Omental fat pad (tissue), 3 donors: ENCODE measurements at regions not wholly inside any gene's neighbourhood (a gene's known extent, or its start where the extent isn't known, plus 50 kb on each side); places are given as distances from the start of the nearest gene placed in this dataset.

Experiments
- ATAC-seq: fragments of 150-250 bp; one replicate; pipeline ENCODE4 v1.9.1; 2016; ENCODE audit warnings: mild to moderate bottlenecking, moderate library complexity; ENCODE audit not compliant: low FRiP score
- DNase-seq: peaks from one replicate; pipeline ENCODE4 v3.0.0-alpha.2; 2019; ENCODE audit warnings: low spot score
- TF ChIP-seq, protein P1 (sequence below), 3 donors: fragments of 450-650 bp; IDR thresholded peaks; one replicate each; pipeline ENCODE4 v1.5.1; 2016 to 2017; ENCODE audit warnings: antibody characterized with exemption in 3 of 3, mild to moderate bottlenecking in 3 of 3, moderate library complexity in 2 of 3

DNA sequence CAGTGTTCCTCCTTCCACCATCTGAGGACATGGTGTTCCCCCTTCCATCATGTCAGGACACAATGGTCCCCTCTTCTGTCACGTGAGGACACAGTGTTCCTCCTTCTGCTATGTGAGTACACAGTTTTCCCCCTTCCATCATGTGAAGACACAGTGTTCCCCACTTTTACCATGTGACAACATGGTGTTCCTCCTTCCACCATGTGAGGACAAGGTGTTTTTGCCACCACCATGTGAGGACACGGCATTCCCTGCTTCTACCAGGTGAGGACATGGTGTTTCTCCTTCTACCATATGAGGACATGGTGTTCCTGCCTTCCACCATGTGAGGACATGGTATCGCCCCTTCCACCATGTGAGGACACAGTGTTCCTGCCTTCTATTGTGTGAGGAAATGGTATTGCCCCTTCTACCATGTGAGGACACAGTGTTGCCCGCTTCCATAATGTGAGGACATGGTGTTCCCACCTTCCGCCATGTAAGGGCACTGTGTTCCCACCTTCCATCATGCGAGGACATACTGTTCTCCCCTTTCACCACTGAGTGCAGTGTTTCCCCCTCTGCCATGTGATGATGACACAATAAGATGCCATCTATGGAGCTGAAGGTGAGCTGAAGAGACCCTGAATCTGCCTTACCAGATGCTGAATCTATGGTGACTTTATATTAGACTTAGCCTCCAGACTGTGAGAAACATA, 132.3 kb downstream of the FCRL5 start:
- DNase-seq: no peak
- TF ChIP-seq, protein P1, sequence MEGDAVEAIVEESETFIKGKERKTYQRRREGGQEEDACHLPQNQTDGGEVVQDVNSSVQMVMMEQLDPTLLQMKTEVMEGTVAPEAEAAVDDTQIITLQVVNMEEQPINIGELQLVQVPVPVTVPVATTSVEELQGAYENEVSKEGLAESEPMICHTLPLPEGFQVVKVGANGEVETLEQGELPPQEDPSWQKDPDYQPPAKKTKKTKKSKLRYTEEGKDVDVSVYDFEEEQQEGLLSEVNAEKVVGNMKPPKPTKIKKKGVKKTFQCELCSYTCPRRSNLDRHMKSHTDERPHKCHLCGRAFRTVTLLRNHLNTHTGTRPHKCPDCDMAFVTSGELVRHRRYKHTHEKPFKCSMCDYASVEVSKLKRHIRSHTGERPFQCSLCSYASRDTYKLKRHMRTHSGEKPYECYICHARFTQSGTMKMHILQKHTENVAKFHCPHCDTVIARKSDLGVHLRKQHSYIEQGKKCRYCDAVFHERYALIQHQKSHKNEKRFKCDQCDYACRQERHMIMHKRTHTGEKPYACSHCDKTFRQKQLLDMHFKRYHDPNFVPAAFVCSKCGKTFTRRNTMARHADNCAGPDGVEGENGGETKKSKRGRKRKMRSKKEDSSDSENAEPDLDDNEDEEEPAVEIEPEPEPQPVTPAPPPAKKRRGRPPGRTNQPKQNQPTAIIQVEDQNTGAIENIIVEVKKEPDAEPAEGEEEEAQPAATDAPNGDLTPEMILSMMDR (IDR thresholded peaks at IDR 0.05): no peak
- no peak for ATAC-seq

DNA sequence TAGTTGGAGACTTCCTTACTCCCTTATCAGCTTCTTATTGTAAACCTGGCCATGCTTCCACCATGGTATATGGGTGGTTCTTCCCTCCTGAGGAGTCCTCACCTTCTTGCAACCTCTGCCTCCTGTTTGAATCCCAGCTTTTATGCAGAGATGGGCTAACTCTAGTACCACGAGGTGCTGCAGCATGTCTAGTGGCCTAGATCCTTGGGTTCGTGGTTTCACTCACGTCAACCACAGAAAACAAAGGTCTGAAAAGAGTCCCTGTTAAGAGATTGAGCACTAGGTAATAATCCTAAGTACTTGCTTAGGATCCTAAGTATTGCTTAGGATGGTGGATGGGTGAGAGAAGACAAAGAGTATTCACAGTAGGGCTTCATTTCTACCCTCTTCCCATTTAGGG, 133.7 kb downstream of the FCRL5 start:
- TF ChIP-seq, protein P1 (IDR thresholded peaks at IDR 0.05): no peak
- no peak for DNase-seq
- ATAC-seq: no peak

DNA sequence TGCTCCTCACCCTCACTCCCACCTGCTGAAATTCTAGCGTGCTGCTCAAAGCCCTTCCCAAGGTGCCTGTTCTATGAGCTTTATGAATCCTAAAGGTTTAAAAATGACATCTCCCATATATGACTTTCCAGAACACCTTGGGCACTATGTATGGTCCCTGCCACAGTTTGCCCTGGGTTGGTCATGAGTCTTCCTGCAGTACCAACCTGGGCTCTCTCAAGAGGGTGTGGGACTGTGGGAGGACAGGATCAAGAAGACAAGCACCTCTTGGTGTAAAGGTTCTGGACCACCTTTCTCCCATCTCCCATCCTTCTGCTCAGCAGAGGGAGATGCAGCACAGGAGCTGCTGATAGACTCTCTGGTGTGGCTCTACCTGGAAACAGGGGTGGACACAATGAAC, 134.1 kb downstream of the FCRL5 start:
- ATAC-seq (no peak), DNase-seq (no peak)
- TF ChIP-seq, protein P1 (IDR thresholded peaks at IDR 0.05): no peak

DNA sequence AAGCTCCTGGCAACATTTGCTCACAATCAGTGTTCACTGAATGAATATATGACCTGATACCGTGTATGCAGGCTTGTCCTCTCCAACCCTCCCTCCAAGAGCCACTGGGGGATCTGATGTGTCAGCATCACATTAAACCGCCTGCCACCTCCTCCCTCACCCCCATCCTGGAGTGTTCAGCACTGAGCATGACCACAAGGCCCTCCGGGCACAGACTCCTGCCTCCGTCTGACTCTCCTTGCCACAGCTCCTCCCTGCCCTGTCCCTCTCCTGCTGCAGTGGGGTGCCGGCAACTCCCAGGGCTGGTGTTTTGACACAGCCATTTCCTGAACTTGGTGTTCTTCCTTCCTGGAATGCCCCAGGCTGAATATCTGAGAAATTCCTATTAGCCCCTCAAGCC, 136.7 kb downstream of the FCRL5 start:
- no peak for ATAC-seq
- TF ChIP-seq, protein P1 (IDR thresholded peaks at IDR 0.05): no peak
- no peak for DNase-seq

DNA sequence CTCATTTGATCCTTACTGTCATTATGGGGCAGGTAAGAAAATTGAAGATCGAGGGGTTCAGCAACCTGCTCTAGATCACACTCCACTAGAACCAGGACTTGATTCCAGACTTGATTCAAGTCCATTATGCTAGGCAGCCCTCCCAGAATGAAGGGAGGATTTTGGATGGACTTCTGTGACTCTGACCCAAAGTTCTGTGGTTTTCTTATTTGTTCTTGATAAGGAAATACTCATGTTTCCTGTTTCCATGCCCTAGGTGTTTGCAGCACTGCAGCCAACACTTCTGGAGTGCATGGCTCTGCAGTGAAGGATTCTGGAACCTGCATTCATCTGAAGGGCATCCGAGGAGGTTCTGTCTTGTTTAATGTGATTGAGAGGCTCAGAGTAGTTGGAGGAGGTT, 140.0 kb downstream of the FCRL5 start:
- DNase-seq (no peak), ATAC-seq (no peak)
- TF ChIP-seq, protein P1 (IDR thresholded peaks at IDR 0.05): no peak

DNA sequence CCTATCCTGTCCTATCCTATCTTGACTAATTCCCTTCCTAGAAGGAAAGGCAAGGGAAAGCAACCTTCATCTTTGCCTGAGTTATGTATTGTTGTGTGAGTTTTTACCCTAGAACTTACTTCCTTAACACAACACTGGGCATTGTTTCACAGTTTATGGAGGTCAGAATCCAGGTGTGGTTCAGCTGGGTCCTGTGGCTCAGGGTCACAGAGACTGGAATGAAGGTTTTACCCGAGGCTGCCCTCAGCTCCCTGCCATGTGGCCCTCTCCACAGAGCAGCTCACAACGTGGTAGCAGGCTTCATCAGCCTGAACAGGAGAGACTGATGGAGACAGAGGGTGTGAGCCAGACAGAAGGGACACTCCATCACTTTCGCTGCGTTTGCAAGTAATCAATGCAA, 140.5 kb downstream of the FCRL5 start:
- DNase-seq: no peak

DNA sequence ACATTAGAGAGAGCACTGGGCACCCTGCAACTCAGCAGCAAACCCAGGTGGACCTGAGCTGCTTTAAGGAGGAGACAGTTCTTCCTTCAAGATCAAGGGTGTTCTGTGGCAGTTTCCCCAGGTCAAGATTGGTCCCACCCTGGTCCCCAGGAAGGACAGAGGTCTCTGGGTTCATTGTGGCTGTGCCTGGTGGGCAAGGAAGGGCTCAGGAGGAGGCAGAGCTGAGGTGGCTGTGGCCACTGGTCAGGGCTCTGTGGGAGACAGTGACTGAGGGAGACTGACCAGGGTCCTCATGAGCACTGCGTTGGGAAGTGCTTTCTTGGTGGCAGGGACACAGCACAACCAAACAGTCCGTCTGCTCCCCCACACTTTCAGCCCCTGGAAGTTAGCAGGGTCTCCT, 141.3 kb downstream of the FCRL5 start:
- DNase-seq: no peak
- TF ChIP-seq, protein P1 (IDR thresholded peaks at IDR 0.05): no peak
- no peak for ATAC-seq

More for the DNA sequence above, 140.5 kb downstream of the FCRL5 start:
- no peak for ATAC-seq
- TF ChIP-seq, protein P1 (IDR thresholded peaks at IDR 0.05): no peak
